ENCODE measurements at regions not wholly inside any gene's neighbourhood (a gene's known extent, or its start where the extent isn't known, plus 50 kb on each side); places are given as distances from the start of the nearest gene placed in this dataset.

DNA sequence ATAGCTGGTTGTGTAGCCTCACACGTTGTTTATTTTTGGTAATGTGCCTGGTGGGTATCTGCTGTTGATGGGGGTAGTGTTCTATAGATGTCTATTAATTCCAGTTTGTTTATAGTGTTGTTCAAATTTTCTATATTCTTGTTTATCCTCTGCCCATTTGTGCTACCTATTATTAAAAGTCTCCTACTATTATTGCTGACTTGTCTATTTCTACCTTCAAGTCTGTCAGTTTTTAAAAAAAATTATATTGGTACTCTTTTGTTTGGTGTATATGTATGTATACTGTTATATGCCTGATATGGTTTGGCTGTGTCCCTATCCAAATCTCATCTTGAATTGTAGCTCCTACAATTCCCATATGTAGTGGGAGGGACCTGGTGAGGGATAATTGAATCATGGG lies 578.6 kb downstream of the PCDH7 start:
- no peak for DNase-seq

DNA sequence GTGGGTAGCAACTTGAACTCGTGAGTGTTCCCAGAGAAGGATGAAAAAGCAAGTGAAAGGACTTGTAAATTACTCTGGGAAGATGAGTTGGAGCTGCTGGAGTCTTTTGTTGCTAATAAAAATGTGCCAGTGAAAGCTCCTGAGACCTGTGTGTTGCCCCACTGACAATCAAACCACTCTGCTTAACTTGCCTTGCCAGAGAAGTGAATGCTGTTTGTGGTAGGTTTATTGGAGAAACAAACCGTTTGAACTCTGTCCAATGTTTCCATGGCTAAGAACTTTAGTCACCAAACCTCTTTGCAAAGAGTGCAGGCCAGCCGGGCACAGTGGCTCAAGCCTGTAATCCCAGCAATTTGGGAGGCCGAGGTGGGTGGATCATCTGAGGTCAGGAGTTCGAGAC lies 586.9 kb downstream of the PCDH7 start:
- no peak for DNase-seq

DNA sequence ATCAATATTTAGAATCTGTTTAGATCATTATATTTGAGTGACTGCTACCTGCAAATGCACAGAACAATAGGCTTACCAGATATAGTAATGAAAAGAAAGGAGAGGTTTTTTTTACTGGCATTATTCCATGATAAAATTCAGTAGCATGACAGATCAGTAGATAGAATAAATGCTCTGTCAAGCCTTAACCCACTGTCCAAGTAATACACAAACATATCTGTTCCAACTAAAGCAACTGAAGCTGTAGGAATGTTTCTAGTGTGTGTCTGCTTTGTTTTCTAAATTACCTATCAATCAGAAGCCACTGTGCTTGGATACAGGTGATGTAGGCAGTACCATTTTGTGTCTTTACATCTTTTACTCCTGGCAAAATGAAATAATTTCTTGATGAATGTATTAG lies 604.6 kb downstream of the PCDH7 start:
- peak; percentile 42 for DNase-seq

DNA sequence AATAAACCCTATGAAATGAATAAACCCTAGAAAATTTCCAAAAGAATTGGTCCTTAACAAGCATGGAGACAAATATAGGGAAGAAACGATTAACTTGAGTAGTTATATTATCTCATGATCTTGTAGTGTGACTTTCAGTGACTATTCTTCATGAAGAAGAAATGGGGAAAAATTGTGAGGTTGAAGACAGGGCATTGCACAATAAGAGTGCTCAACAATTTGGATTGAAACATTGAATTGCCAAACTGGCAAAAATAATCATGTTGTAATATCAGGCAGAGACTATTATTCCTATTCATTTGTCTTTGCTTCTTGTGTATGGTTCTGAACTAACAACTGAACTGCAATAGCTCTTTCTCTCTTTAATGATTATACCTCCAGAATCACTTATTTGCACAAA lies 605.1 kb downstream of the PCDH7 start:
- no peak for DNase-seq

DNA sequence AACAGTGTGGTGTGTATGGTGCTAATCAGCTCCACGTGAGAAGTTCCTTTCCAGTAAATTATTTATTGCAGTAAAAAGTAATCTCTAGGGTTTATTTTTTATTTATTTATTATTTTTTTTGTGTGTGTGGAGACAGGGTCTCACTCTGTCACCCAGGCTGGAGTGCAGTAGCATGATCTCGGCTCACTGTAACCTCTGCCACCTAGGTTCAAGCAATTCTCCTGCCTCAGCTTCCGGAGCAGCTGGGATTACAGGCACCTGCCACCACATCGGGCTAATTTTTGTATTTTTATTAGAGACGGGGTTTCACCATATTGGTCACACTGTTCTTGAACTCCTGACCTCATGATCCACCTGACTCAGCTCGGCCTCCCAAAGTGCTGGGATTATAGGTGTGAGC lies 606.9 kb downstream of the PCDH7 start:
- no peak for DNase-seq

DNA sequence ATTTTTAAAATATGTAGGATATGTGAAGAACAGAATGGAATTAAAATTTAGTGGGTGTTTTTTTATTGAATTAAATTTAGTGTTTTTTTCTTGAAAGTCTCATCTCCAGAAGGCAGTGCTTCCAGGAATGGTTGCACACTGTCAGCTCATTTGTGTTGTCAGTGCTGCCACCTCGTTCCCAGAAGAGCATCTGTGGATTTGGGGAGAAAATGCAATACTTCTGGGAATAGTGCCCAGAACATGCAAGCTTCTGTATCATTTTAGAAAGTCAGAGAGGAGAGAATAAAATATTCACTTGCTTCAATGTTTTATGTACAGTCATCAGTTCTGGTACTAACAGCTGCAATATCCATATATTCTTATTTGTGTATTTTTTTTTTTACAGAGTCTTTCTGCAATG lies 608.8 kb downstream of the PCDH7 start:
- DNase-seq: no peak

DNA sequence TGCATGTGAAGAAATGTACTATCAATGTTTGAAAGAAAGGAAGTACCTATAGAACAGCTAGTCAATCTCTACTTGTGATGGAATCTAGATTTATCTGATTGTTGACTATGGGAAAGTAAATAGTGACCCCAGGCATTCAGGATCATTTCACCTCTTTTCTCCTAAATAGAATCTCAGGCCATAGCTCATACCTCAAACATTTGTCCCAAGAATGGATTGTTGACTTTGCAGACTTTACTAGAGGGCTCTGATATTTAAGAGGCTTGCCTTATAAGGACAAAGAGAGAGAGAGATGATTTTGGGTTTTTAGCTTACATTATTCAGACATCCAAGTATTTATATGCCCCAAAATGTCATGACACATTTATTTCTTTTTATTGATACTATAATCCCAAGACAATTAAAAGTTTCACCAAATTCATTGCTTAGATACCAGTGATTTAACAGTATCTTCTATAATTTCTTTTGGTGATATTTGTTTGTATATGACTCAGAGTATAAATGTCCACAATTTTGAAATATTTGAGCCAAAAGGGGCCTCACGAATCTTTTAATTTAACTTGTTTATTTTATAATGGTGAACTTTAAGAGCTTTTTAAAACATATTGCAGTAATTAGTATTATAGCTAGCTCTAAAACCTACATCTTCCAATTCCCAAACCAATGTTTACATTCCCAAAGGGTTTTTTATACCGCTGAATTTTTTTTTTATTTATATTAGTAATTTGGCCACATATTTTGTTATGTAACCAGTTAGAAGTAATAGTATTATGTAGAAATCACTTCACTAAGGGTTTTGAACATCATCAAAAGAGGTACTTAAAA lies 614.1 kb downstream of the PCDH7 start:
- DNase-seq: no peak

DNA sequence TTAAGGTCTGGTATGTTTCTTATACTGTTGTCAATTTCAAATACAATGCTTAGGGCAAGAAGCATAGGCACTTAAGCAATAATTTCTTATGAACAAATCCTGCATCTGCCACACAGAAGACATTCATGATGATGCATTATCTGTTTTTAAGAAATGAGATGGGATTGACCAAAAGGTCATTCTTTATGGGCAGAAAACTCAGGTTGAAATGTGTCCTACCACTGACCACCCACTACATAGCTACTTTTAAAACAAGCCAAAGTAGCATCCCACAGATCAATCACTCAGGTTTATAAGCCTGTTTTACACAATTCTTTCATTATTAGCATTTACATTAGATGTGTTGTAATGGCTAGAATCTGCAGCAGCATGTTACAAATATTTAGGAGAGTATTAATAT lies 617.8 kb downstream of the PCDH7 start:
- no peak for DNase-seq

DNA sequence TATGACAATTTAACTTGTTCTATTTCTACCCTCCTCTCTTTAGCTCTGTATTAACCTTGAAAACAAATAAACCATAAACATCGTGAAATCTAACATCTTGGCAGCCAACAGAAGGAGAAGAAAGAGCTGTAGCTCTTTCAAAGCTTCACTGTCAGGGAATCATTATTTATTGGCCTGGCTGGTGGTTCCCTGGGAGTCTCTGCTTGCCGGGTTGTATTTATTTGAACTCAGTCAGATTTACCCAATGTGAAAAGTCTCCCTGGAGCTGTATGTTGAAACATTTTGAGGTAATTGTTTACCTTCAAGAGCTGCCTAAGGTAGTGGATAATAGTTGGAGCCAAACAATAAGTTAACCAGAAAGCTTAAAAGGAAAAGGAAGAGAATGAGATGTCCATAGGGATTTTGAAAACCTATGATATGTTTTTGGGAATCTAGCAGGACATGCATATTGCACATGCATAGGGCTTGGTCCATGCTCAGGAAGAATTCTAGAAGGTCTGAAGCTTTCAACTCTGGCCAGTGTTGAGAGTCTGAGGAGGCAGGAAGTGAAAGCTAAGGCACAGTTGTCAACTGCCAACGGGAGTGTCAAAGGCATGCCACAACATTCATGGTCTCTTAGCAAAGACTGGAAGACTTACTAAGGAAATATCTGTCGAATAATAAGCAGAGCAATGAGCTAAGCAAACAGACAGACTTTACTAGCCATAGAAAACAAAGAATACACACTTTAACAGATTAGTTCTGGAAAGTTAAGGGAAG lies 621.6 kb downstream of the PCDH7 start:
- no peak for DNase-seq

DNA sequence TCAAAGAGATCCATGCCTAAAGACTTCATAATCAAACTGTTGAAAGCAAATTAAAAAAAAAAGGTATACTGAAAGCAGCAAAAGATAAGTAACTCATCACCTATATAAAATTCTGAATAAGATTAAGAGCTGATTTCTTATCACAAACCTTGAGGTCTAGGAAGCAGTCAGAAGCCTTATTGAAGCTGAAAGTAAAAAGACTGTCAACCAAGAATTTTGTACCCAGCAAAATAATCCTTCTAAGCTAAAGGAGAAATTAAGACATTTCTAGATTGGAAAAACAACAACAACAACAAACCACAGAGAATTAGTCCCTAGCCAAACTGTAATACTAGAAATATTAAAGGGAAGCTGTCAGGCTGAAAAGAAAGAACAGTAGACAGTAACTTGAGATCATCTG lies 622.9 kb downstream of the PCDH7 start:
- DNase-seq: peak; percentile 56

DNA sequence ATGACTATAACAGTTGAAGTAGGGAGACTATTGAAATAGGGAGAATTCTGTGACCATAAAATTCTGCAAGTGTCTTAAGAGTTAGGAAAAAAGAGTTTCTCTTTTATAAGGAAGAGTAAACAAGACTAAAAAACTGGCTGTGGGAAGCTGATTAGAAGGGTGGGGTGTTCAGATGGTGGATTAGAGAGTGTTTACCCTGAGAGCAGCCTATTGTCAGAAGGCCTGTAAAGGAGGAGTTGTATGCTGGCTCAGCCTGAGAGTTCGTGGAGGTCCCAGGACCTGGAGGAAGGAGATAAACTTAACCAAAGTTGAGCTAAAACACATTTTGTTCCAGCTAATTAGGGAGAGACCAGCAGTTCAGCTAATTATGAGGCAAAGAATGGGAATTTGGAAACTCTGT lies 629.7 kb downstream of the PCDH7 start:
- no peak for DNase-seq

DNA sequence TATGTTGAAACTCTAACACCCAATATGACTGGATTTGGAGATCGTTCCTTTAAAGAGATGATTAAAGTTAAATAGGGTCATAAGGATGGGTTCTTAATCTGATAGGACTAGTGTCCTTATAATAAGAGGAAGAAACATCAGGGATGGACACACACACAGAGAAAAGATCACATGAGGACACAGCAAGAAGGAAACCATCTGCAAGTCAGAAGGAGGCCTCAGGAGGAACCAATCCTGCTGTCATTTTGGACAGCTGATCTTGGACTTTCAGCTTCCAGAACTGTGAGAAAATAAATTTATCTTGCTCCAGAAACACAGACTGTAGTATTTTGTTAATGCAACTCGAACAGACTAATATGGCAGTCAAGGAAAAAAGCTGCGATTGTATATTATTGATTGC lies 631.5 kb downstream of the PCDH7 start:
- DNase-seq: no peak

DNA sequence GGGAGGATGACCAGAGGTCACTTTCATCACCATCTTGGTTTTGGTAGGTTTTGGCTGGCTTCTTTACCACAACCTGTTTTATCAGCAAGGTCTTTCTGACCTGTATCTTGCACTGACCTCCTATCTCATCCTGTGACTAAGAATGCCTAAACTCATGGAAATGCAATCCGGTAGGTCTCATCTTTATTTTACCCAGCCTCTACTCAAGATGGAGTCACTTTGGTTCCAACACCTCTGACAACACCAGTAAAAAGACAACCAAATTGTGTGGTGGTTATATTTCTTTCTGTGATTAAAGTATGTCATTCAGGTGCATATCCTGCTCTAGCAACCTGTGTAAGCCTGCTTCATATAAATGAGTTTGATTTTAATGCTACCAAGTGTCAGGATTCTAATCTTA lies 636.7 kb downstream of the PCDH7 start:
- DNase-seq: no peak

DNA sequence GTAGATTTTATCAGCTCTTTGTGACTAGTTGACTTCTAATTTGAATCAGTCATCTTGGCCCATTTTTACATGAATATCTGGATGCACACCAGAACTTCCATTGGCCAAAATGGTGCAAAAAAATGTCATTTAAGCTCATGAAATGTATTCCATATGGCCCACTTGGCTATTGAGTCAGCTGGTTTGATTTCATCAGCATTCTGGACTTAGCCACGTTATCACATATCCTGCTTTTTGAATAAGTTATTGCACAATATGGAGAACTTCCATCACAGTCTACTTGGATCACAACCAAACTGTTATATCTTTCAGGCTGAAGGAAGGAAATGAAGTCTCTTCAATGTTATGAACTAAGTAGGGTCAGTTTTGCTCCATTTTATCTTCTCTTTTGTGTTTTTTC lies 640.6 kb downstream of the PCDH7 start:
- DNase-seq: no peak

DNA sequence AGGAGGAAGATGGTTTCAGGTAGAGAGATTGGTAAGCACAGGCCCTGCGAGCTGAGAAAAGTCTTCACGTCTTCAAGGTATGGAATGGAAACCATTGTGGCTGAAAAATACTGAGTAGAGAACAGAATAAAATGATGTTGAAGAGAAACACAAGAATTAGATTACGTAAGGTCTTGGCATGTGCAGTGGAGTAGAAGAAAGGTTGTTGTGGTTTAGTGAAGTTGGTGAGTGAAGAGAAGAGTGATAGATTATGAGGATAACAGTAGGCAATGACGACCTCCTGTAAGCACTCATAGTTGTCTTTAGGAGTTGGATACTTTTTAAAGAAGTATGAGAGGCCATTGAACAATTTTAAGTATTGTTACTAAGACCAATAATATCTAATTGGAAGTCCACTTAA lies 642.6 kb downstream of the PCDH7 start:
- DNase-seq: no peak

DNA sequence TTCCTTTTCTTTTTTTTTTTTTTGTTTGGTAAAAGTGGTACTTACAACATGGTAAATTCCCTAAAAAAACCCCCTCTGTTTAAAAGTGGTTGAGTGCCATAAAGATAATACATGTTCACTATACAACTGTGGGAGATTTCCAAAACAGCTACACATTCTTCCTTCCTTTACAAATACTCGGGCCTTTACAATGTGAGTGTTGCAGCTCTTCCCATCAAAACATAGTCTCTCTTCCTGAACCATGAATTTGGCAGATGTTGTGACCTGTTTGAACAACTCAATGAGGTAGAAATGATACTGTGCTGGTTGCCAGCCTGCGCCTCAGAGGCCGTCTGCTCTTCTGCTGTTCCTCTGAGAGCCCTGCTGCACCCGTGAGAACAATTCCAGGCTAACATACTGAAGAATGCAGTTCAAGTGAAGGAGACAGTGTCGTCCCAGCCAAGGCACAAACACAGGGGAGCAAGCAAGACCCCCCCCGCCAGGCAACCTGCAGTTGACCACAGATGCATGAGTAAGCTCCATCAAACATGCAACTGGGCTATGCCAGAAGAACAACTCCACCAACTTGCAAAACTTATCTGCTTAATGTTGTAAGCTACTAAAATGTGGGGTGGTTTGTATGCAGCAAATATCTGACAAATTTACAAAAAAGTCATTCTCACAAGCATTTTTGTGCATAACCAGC lies 645.0 kb downstream of the PCDH7 start:
- DNase-seq: no peak

DNA sequence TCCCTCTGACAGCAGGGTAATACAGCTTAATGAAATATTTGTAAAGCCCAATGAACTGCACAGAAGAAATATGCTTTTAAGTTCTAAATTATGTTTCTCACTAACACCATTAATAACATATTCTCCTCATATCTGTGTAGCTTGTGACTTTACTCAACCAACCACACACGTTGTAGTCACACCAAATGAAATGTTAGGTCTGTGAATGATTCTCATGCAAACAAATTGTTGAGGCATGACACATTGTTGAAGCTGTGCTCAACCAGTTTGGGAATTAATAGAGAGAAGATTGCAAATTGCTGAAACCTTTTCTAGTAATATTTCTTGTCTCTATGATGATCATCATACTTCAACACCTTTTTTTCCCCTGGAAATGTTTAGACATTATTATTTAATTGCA lies 645.9 kb downstream of the PCDH7 start:
- no peak for DNase-seq

DNA sequence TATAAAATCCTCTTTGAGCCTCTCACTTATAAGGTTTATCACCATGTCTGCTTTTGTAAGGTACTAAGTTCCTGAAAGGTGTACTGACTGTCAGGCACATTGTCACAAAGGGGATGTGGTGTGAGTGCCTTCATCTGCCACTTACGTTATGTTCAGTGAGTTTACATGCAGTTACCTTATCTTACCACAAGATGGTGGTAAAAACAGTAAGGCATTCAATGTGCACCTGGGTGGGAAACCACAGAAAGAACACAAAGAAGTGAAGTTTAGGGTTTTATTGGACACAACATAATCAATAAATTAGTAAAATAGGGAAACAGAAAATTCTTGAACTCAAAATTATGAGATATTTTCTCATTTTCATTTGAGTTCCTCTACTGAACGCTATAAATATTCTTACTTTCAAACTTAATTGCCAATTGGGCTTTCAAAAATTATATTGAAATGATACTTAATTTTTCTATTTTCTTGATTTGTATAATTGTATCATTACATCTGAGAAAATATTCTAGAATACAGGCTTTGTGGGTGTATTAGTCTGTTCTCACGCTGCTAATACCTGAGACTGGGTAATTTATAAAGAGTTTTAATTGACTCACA lies 650.8 kb downstream of the PCDH7 start:
- DNase-seq: peak; percentile 83

DNA sequence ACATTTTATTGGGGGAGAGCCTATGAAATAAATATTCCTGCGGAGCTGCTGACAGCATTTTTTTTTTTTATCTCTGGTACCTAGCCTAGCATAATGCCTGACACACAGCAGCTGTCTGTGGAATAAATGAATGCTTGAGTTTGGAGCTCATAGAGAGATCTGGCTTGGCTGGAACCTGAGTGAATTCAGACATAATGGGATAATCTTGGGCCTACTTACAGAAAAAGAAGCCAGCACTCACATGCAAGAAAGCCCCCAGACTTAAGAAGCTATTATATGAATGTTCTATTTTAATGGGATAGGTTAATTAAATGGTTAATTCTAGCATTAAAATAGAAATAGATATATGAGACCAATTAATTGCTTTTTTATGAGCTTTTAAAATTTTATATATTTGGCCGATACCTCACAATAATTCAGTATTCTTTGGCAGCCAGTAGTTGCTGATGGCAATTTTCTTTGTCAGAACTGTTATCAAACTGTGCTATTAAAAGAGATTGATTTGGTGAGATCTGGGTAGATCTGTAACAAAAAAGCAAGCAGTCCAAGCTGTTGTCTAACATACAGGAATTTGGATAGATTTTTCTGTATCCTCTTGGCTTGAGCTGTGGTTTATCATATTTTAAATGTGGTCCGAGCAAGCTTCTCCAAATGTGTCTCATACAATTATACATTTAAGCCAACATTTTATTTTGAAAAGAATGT lies 654.2 kb downstream of the PCDH7 start:
- DNase-seq: no peak

DNA sequence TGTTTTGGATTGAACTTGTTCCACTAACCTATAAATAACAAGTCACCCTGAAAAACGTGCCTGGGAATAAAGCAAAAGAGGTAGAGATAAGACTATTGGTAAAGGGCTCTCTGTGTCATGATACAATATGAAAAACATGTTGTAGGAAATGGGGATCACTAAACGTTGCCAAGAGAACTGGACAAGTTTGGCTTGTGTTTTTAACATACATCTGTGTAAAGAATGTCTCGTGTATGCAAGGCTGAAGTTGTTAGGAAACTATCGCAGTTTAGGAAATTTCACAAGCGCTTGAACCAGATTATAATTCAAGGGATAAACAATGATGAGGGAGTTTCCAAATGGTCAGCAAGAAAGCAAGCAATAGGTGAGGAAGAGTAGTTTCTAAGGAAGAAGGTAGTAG lies 655.8 kb downstream of the PCDH7 start:
- DNase-seq: no peak

DNA sequence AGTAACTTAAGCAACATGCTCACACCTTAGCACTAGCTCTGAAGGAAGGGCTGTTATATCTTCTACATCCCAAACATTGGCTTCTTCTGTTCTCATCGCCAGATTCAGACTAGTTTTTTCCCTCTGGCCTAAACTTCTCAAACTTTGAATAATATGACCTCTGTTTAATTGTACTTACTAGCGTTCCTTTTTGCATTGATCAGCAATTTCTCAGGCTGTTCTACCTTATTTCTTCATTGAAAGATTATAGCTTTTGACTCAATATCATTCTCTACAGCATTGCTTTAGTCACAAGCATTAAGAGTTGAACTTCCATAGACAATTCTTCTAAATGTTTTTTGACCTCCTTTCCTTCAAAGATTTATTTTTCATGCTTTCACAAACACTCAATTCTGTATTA lies 659.2 kb downstream of the PCDH7 start:
- DNase-seq: no peak

DNA sequence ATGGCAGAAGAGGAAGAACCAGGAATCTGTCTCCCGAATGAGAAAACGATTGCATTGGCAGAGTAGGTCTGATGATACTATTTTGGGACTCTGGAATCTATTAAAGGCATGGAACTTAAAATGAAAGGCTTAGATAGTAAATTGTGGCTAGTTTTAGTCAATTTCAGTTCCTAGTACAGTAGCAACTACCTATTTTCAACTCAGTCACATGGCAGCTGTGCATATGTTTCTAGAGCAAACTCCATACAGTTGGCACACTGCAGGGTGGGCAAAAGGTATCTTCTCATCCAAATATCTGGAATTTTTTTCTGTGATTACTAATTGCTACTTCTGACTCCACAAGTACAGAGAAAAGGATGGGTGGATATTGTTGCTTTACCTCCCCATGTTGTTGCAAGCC lies 663.6 kb downstream of the PCDH7 start:
- no peak for DNase-seq

DNA sequence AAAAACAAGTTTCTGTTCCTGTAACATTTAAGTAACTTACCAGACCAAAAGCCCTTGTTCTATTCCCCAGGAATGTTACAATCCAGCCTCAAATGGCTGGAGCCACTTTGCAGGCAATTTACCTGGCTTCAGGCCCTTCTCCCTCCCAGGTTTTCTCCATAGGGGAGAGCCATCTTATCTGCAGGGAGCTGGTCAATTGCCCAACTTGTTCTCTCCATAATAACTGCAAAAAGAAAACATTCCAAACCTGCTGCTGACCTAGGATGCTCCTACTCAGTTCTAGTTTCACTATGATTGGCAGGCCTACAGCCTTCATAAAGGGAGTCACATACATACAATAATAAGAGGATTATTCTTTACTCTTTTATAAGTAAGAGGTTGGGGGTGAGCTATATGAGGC lies 670.7 kb downstream of the PCDH7 start:
- DNase-seq: no peak

Measured in eye (tissue), 1 donor.